ENCODE measurements at regions not wholly inside any gene's neighbourhood (a gene's known extent, or its start where the extent isn't known, plus 50 kb on each side); places are given as distances from the start of the nearest gene placed in this dataset.

- Mint-ChIP-seq H3K4me1 (ENCODE audit: low read depth) (no peaks in the 10 kb centered on the region), H3K27ac (no peak overlapping the region), H3K4me3 (no peak overlapping the region), H3K27me3 (ENCODE audit: low read depth) (no peaks in the 10 kb centered on the region), H3K36me3 (ENCODE audit: low read depth) (no peaks in the 10 kb centered on the region), H3K9me3 (no peaks in the 10 kb centered on the region)
- no peak for DNase-seq (ENCODE audit: low spot score)
Observed at GRCh38 chr16:74232806-74233465, 63.7 kb upstream of the PSMD7 start.

DNA sequence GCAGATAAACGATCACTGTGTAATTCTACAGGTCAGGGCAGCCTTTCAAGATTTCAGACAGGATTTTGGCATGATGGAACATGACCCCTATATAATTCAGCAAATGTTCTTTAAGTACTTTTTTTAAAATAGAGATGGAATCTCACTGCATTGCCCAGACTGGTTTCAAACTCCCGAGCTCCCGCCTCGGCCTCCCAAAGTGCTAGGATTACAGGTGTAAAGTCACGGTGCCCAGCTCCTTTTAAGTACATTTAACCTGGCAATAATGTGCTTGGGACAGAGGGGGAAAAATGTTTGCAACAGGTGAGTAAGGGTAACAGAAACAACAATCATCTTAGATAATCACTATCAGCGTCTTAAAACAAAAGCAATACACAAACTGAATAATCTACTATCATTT, 66.5 kb upstream of the PSMD7 start:
- no peak overlapping the region for H3K27ac Mint-ChIP-seq
- no peak for DNase-seq (ENCODE audit: low spot score)
- H3K4me1 Mint-ChIP-seq (ENCODE audit: low read depth), result no peaks in the 10 kb centered on the region
- H3K9me3 Mint-ChIP-seq, result no peaks in the 10 kb centered on the region
- H3K27me3 Mint-ChIP-seq (ENCODE audit: low read depth), result no peaks in the 10 kb centered on the region
- no peaks in the 10 kb centered on the region for H3K36me3 Mint-ChIP-seq (ENCODE audit: low read depth)
- H3K4me3 Mint-ChIP-seq, result no peak overlapping the region

- Mint-ChIP-seq H3K27ac (no peak overlapping the region), H3K4me1 (ENCODE audit: low read depth) (no peaks in the 10 kb centered on the region), H3K36me3 (ENCODE audit: low read depth) (no peaks in the 10 kb centered on the region)
Observed at GRCh38 chr16:74226338-74226954, 70.2 kb upstream of the PSMD7 start.

DNA sequence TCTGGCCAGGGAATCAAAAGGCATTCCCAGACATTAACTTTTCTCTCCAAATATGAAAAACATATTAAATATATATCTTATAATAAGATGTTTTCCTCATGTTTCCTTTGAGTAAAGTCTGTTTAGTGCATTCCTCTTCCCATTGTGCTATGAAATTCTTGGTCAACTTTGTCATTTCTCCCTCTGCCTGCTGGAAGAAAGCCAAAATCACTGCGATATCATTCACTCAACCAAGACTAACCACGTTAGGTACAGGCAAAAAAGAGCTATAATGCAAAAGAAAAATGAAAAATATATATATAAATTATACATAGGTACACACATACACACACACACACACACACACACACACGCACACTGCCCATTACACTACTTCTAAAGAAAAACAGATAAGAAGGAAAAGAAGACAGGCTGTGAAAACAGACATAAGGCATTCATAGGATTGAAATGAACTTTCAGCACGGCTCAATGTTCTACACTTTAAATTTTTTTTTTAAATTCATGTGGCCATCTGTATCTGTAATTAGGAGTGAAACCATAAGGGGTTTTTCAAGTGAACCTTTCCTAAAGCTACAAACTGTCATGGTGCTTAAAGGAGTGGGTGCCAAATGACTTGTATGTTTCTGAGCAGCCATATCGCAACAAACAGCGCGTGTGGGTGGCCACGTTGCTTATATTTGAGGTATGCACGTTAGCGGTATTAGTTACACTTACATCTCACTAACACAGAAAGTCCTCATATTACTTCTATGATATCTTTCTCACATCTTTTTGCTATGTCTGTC, 71.6 kb upstream of the PSMD7 start:
- no peaks in the 10 kb centered on the region for H3K9me3 Mint-ChIP-seq

More at GRCh38 chr16:74226338-74226954, 70.2 kb upstream of the PSMD7 start:
- no peak overlapping the region for H3K4me3 Mint-ChIP-seq
- no peaks in the 10 kb centered on the region for H3K27me3 Mint-ChIP-seq (ENCODE audit: low read depth)
- H3K9me3 Mint-ChIP-seq, result no peaks in the 10 kb centered on the region
- DNase-seq (ENCODE audit: low spot score), result no peak

GRCh38 chr16:74221828-74222227, 74.8 kb upstream of the PSMD7 start:
- no peaks in the 10 kb centered on the region for H3K4me1 Mint-ChIP-seq (ENCODE audit: low read depth)
- H3K27me3 Mint-ChIP-seq (ENCODE audit: low read depth), result no peaks in the 10 kb centered on the region

More for the DNA sequence above, 71.6 kb upstream of the PSMD7 start:
- Mint-ChIP-seq H3K4me3 (no peak overlapping the region), H3K36me3 (ENCODE audit: low read depth) (no peaks in the 10 kb centered on the region), H3K4me1 (ENCODE audit: low read depth) (no peaks in the 10 kb centered on the region), H3K27me3 (ENCODE audit: low read depth) (no peaks in the 10 kb centered on the region), H3K27ac (no peak overlapping the region)
- DNase-seq (ENCODE audit: low spot score), result no peak

GRCh38 chr16:74219706-74220105, 76.9 kb upstream of the PSMD7 start:
- no peaks in the 10 kb centered on the region for H3K36me3 Mint-ChIP-seq (ENCODE audit: low read depth)
- H3K9me3 Mint-ChIP-seq, result no peaks in the 10 kb centered on the region
- no peak for DNase-seq (ENCODE audit: low spot score)
- no peak overlapping the region for H3K27ac Mint-ChIP-seq
- H3K4me1 Mint-ChIP-seq (ENCODE audit: low read depth), result no peaks in the 10 kb centered on the region
- H3K27me3 Mint-ChIP-seq (ENCODE audit: low read depth), result no peaks in the 10 kb centered on the region
- H3K4me3 Mint-ChIP-seq, result no peak overlapping the region

More at GRCh38 chr16:74221828-74222227, 74.8 kb upstream of the PSMD7 start:
- no peaks in the 10 kb centered on the region for H3K9me3 Mint-ChIP-seq
- no peaks in the 10 kb centered on the region for H3K36me3 Mint-ChIP-seq (ENCODE audit: low read depth)
- no peak for DNase-seq (ENCODE audit: low spot score)
- H3K27ac Mint-ChIP-seq, result no peak overlapping the region
- H3K4me3 Mint-ChIP-seq, result no peak overlapping the region

GRCh38 chr16:74218871-74219270, 77.7 kb upstream of the PSMD7 start:
- H3K27ac Mint-ChIP-seq, result no peak overlapping the region
- no peaks in the 10 kb centered on the region for H3K36me3 Mint-ChIP-seq (ENCODE audit: low read depth)
- no peaks in the 10 kb centered on the region for H3K9me3 Mint-ChIP-seq
- no peaks in the 10 kb centered on the region for H3K27me3 Mint-ChIP-seq (ENCODE audit: low read depth)
- DNase-seq (ENCODE audit: low spot score), result no peak
- no peak overlapping the region for H3K4me3 Mint-ChIP-seq
- no peaks in the 10 kb centered on the region for H3K4me1 Mint-ChIP-seq (ENCODE audit: low read depth)

- Mint-ChIP-seq H3K9me3 (no peaks in the 10 kb centered on the region), H3K27me3 (ENCODE audit: low read depth) (no peaks in the 10 kb centered on the region), H3K27ac (no peak overlapping the region), H3K4me3 (no peak overlapping the region), H3K36me3 (ENCODE audit: low read depth) (no peaks in the 10 kb centered on the region), H3K4me1 (ENCODE audit: low read depth) (no peaks in the 10 kb centered on the region)
- DNase-seq (ENCODE audit: low spot score), result no peak
Observed at GRCh38 chr16:74216319-74216718, 80.3 kb upstream of the PSMD7 start.

DNA sequence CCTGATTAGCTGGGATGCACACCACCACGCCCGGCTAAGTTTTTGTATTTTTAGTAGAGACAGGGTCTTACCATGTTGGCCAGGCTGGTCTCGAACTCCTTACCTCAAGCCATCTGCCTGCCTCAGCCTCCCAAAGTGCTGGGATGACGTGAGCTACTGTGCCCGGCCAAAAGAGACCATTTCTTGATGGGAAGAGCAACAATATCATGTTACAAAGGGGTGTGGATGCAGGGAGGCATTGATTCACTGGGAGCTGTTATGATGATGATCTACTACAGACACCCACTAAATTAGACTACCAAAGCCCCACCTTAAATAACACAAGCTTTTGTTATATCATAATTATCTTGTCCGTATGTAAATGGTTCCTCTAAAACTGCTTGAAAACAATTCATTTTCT, 81.4 kb upstream of the PSMD7 start:
- H3K4me1 Mint-ChIP-seq (ENCODE audit: low read depth), result no peaks in the 10 kb centered on the region
- no peaks in the 10 kb centered on the region for H3K9me3 Mint-ChIP-seq
- no peaks in the 10 kb centered on the region for H3K27me3 Mint-ChIP-seq (ENCODE audit: low read depth)
- no peaks in the 10 kb centered on the region for H3K36me3 Mint-ChIP-seq (ENCODE audit: low read depth)
- no peak for DNase-seq (ENCODE audit: low spot score)
- no peak overlapping the region for H3K4me3 Mint-ChIP-seq
- H3K27ac Mint-ChIP-seq, result no peak overlapping the region

DNA sequence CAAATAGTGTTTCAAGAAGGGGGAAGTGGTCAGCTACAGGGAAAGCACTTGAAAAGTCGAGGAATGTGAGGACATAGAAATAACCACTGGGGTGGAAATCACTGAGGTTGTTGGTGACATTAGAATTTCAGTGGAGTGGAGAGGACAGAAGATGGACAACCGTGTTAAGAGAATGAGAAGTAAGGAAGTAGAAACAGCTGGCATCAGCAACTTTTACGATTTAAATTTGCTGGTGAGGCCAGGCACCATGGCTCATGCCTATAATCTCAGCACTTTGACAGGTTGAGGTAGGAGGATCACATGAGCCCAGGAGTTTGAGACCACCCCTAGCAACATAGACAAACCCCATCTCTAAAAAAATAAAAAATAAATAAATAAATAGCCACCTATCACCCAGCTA, 83.2 kb upstream of the PSMD7 start:
- Mint-ChIP-seq H3K9me3 (no peaks in the 10 kb centered on the region), H3K27me3 (ENCODE audit: low read depth) (no peaks in the 10 kb centered on the region), H3K36me3 (ENCODE audit: low read depth) (no peaks in the 10 kb centered on the region), H3K27ac (no peak overlapping the region), H3K4me3 (no peak overlapping the region), H3K4me1 (ENCODE audit: low read depth) (no peaks in the 10 kb centered on the region)
- DNase-seq (ENCODE audit: low spot score), result no peak

- Mint-ChIP-seq H3K4me1 (ENCODE audit: low read depth) (no peaks in the 10 kb centered on the region), H3K4me3 (no peak overlapping the region), H3K27me3 (ENCODE audit: low read depth) (no peaks in the 10 kb centered on the region), H3K27ac (no peak overlapping the region), H3K9me3 (no peaks in the 10 kb centered on the region), H3K36me3 (ENCODE audit: low read depth) (no peaks in the 10 kb centered on the region)
- no peak for DNase-seq (ENCODE audit: low spot score)
Observed at GRCh38 chr16:74210245-74210644, 86.4 kb upstream of the PSMD7 start.

- no peak for DNase-seq (ENCODE audit: low spot score)
- no peaks in the 10 kb centered on the region for H3K9me3 Mint-ChIP-seq
- no peak overlapping the region for H3K4me3 Mint-ChIP-seq
- H3K4me1 Mint-ChIP-seq (ENCODE audit: low read depth), result no peaks in the 10 kb centered on the region
- no peaks in the 10 kb centered on the region for H3K27me3 Mint-ChIP-seq (ENCODE audit: low read depth)
- no peaks in the 10 kb centered on the region for H3K36me3 Mint-ChIP-seq (ENCODE audit: low read depth)
- H3K27ac Mint-ChIP-seq, result no peak overlapping the region
Observed at GRCh38 chr16:74202009-74202408, 94.6 kb upstream of the PSMD7 start.

DNA sequence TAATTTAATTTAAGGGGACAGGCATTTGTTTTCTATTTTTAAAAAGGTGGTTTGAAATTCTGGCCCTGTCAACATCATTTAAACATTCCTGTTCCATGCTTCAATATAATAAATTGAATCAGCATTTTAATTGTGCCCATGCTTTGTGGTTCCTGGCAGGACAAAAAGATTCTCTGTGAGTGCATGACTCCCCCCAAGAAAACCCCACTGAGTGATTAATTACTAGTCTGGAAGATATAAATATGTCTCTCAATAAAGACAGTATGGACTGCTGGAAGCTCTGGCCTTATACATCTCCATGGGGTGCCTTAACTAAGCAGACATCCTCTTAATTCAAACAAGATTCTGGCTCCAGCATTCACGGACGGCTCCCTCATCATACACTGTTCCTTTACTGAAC, 95.0 kb upstream of the PSMD7 start:
- Mint-ChIP-seq H3K27ac (no peak overlapping the region), H3K27me3 (ENCODE audit: low read depth) (no peaks in the 10 kb centered on the region), H3K9me3 (no peaks in the 10 kb centered on the region), H3K36me3 (ENCODE audit: low read depth) (no peaks in the 10 kb centered on the region), H3K4me3 (no peak overlapping the region), H3K4me1 (ENCODE audit: low read depth) (no peaks in the 10 kb centered on the region)
- DNase-seq (ENCODE audit: low spot score), result no peak

DNA sequence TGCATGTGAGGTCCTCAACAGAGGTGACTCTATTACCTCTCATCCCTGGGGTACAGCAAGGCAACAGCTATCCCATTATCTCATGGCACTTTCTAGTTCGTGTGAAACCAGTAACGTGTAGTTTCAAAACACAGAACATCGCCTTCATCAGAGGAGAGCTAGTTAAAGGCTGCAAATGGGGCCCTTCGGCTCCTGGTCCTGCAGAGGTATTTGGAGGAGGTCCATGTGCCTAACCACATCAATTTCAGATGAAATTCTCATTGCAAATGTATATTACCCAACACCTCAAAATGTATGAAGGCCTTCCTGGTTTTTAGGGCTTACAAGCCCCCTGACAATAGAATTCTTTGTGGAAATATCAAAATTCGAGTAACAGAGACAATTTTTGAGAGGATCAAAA, 95.7 kb upstream of the PSMD7 start:
- no peak overlapping the region for H3K27ac Mint-ChIP-seq
- no peaks in the 10 kb centered on the region for H3K9me3 Mint-ChIP-seq
- H3K4me3 Mint-ChIP-seq, result no peak overlapping the region
- H3K4me1 Mint-ChIP-seq (ENCODE audit: low read depth), result no peaks in the 10 kb centered on the region
- DNase-seq (ENCODE audit: low spot score), result no peak
- no peaks in the 10 kb centered on the region for H3K27me3 Mint-ChIP-seq (ENCODE audit: low read depth)
- no peaks in the 10 kb centered on the region for H3K36me3 Mint-ChIP-seq (ENCODE audit: low read depth)
